ENCODE measurements at regions not wholly inside any gene's neighbourhood (a gene's known extent, or its start where the extent isn't known, plus 50 kb on each side); places are given as distances from the start of the nearest gene placed in this dataset.

- Histone ChIP-seq H3K36me3 (ENCODE audit: control insufficient read depth in 2 of 2, insufficient read depth in 1 of 2, low read length in 2 of 2) (no peaks in the 10 kb centered on the region), H3K4me1 (ENCODE audit: control insufficient read depth, insufficient read depth, low read length) (no peaks in the 10 kb centered on the region), H3K4me3 (ENCODE audit: low read depth, low read length) (no peak overlapping the region), H3K27ac (ENCODE audit: extremely low read depth, low read depth, low read length) (no peak overlapping the region), H3K9me3 (ENCODE audit: control insufficient read depth, insufficient read depth, low read depth, low read length) (no peaks in the 10 kb centered on the region)
- TF ChIP-seq ZBTB48 (tag by site-specific recombination; IDR thresholded peaks at IDR 0.05) (no peak), ZNF777 (tag by site-specific recombination; IDR thresholded peaks at IDR 0.05; ENCODE audit: borderline replicate concordance) (no peak), OSR2 (tag by site-specific recombination; IDR thresholded peaks at IDR 0.05) (no peak), ZFHX2 (tag by site-specific recombination; conservative IDR thresholded peaks at IDR 0.05) (no peak), ZNF585B (tag by site-specific recombination; IDR thresholded peaks at IDR 0.05) (no peak), ZNF311 (tag by site-specific recombination; IDR thresholded peaks at IDR 0.05; ENCODE audit: borderline replicate concordance) (no peak)
- ChIA-PET POLR2A (no interaction called here), CTCF (no interaction called here)
These were observed 65.9 kb upstream of the RARB start for GRCh38 chr3:25362118-25362517.

GRCh38 chr3:25365636-25366035 is 62.4 kb upstream of the RARB start:
- Histone ChIP-seq H3K27ac (ENCODE audit: extremely low read depth, low read depth, low read length) (no peak overlapping the region), H3K36me3 (ENCODE audit: control insufficient read depth in 2 of 2, insufficient read depth in 1 of 2, low read length in 2 of 2) (no peaks in the 10 kb centered on the region), H3K9me3 (ENCODE audit: control insufficient read depth, insufficient read depth, low read depth, low read length) (no peaks in the 10 kb centered on the region), H3K4me3 (ENCODE audit: low read depth, low read length) (no peak overlapping the region), H3K4me1 (ENCODE audit: control insufficient read depth, insufficient read depth, low read length) (no peaks in the 10 kb centered on the region)
- ChIA-PET CTCF (no interaction called here), POLR2A (no interaction called here)
- no peak for TF ChIP-seq ZNF660 (tag by site-specific recombination; IDR thresholded peaks at IDR 0.05)
- no peak for TF ChIP-seq ZNF239 (tag by site-specific recombination; IDR thresholded peaks at IDR 0.05)
- TF ChIP-seq ZNF280C (tag by site-specific recombination; IDR thresholded peaks at IDR 0.05): no peak

- CTCF ChIA-PET: no interaction called here
- POLR2A ChIA-PET: no interaction called here
- Histone ChIP-seq H3K4me1 (ENCODE audit: control insufficient read depth, insufficient read depth, low read length) (no peaks in the 10 kb centered on the region), H3K9me3 (ENCODE audit: control insufficient read depth, insufficient read depth, low read depth, low read length) (no peaks in the 10 kb centered on the region), H3K27ac (ENCODE audit: extremely low read depth, low read depth, low read length) (no peak overlapping the region), H3K36me3 (ENCODE audit: control insufficient read depth in 2 of 2, insufficient read depth in 1 of 2, low read length in 2 of 2) (no peaks in the 10 kb centered on the region), H3K4me3 (ENCODE audit: low read depth, low read length) (no peak overlapping the region)
- TF ChIP-seq SCRT2 (tag by site-specific recombination; IDR thresholded peaks at IDR 0.05) (no peak), ZNF645 (tag by site-specific recombination; IDR thresholded peaks at IDR 0.05) (no peak), ZNF302 (tag by site-specific recombination; IDR thresholded peaks at IDR 0.05; ENCODE audit: low read depth) (no peak), ZNF777 (tag by site-specific recombination; IDR thresholded peaks at IDR 0.05; ENCODE audit: borderline replicate concordance) (no peak), ZSCAN16 (tag by site-specific recombination; IDR thresholded peaks at IDR 0.05) (no peak)
These were observed 61.0 kb upstream of the RARB start for GRCh38 chr3:25367025-25367424.

GRCh38 chr3:25372167-25372566 is 55.9 kb upstream of the RARB start:
- CTCF ChIA-PET: no interaction called here
- no peaks in the 10 kb centered on the region for H3K9me3 ChIP-seq (ENCODE audit: control insufficient read depth, insufficient read depth, low read depth, low read length)
- POLR2A ChIA-PET: no interaction called here
- H3K4me3 ChIP-seq (ENCODE audit: low read depth, low read length): no peak overlapping the region
- H3K4me1 ChIP-seq (ENCODE audit: control insufficient read depth, insufficient read depth, low read length): no peaks in the 10 kb centered on the region
- no peak overlapping the region for H3K27ac ChIP-seq (ENCODE audit: extremely low read depth, low read depth, low read length)
- H3K36me3 ChIP-seq (ENCODE audit: control insufficient read depth in 2 of 2, insufficient read depth in 1 of 2, low read length in 2 of 2): no peaks in the 10 kb centered on the region
- no peak for TF ChIP-seq ZNF433 (tag by site-specific recombination; IDR thresholded peaks at IDR 0.05; ENCODE audit: low read depth)
- no peak for TF ChIP-seq ZNF280C (tag by site-specific recombination; IDR thresholded peaks at IDR 0.05)
- no peak for TF ChIP-seq ZNF266 (tag by site-specific recombination; IDR thresholded peaks at IDR 0.05; ENCODE audit: low read depth)
- TF ChIP-seq ZNF596 (tag by site-specific recombination; IDR thresholded peaks at IDR 0.05): no peak
- TF ChIP-seq ZBTB1 (tag by site-specific recombination; IDR thresholded peaks at IDR 0.05): no peak

Data from HEK293 (cell line).